ENCODE measurements at regions not wholly inside any gene's neighbourhood (a gene's known extent, or its start where the extent isn't known, plus 50 kb on each side); places are given as distances from the start of the nearest gene placed in this dataset.

DNA sequence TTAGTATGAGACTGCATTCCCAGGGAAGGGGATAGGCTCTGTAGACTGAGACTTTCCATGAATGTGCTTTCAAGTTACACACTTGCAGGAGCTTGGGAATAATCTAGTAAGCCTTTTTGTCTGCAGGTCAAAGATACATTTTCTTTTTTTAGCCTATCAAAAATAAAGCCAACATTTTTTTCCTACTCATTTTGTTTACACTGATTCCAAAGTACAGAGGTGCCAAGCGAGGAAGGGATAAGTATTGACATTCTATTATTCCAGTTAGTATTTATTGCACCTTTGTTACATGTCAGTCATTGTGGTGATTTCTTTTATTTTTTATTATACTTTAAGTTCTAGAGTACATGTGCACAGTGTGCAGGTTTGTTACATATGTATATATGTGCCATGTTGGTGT, 413.0 kb upstream of the CHORDC1 start:
- TF ChIP-seq EZH2 (IDR thresholded peaks at IDR 0.05; ENCODE audit: borderline replicate concordance, low read depth, low read length, severe bottlenecking) (no peak), POLR2AphosphoS5 (IDR thresholded peaks at IDR 0.05; ENCODE audit: insufficient read depth, low read depth, low read length) (no peak)
- TF ChIP-seq, protein P1, sequence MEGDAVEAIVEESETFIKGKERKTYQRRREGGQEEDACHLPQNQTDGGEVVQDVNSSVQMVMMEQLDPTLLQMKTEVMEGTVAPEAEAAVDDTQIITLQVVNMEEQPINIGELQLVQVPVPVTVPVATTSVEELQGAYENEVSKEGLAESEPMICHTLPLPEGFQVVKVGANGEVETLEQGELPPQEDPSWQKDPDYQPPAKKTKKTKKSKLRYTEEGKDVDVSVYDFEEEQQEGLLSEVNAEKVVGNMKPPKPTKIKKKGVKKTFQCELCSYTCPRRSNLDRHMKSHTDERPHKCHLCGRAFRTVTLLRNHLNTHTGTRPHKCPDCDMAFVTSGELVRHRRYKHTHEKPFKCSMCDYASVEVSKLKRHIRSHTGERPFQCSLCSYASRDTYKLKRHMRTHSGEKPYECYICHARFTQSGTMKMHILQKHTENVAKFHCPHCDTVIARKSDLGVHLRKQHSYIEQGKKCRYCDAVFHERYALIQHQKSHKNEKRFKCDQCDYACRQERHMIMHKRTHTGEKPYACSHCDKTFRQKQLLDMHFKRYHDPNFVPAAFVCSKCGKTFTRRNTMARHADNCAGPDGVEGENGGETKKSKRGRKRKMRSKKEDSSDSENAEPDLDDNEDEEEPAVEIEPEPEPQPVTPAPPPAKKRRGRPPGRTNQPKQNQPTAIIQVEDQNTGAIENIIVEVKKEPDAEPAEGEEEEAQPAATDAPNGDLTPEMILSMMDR (IDR thresholded peaks at IDR 0.05; ENCODE audit: extremely low read depth in 1 of 2, insufficient read depth in 1 of 2, low read depth in 1 of 2, low read length in 2 of 2): no peak
- TF ChIP-seq, protein P2, sequence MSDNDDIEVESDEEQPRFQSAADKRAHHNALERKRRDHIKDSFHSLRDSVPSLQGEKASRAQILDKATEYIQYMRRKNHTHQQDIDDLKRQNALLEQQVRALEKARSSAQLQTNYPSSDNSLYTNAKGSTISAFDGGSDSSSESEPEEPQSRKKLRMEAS (IDR thresholded peaks at IDR 0.05; ENCODE audit: insufficient read depth, insufficient read length): no peak

Data from endothelial cell of umbilical vein (primary cell).